PC-3 (cell line): ENCODE measurements at regions not wholly inside any gene's neighbourhood (a gene's known extent, or its start where the extent isn't known, plus 50 kb on each side); places are given as distances from the start of the nearest gene placed in this dataset.

Source experiments
- EZH2 ChIP-seq: fragments of 300-600 bp; sonication (generic); IDR thresholded peaks from one replicate; pipeline ENCODE4 v1.6.1; 2017; ENCODE audit warnings: antibody characterized with exemption, mild to moderate bottlenecking, low read length; ENCODE audit not compliant: unreplicated experiment
- EZH2phosphoT487 ChIP-seq: fragments of 300-600 bp; sonication (generic); IDR thresholded peaks from 2 replicates; pipeline ENCODE4 v1.6.1; 2018; ENCODE audit warnings: mild to moderate bottlenecking, antibody characterized with exemption, low read length, borderline replicate concordance
- TF ChIP-seq, protein P1 (sequence below): fragments of 300-600 bp; sonication (generic); conservative IDR thresholded peaks from 2 replicates; pipeline ENCODE4 v1.5.1; 2017; ENCODE audit warnings: antibody characterized with exemption, low read depth, mild to moderate bottlenecking, low read length

DNA sequence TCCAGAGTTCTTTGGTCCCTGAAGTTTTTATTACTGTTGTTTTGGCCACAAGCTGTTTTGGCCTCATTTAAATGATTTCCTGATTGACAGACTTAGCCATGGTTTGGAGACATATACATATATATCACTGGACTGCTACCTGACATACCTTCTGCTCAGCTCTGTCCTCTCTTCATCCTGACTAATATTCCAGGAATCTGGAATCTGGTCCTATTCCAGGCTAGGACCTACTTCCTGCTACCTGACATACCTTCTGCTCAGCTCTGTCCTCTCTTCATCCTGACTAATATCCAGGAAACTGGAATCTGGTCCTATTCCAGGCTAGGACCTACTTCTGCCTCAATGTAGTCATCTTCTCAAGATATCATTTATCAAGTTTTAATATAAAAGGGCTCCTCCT, 724.4 kb upstream of the ROBO1 start:
- TF ChIP-seq, protein P1, sequence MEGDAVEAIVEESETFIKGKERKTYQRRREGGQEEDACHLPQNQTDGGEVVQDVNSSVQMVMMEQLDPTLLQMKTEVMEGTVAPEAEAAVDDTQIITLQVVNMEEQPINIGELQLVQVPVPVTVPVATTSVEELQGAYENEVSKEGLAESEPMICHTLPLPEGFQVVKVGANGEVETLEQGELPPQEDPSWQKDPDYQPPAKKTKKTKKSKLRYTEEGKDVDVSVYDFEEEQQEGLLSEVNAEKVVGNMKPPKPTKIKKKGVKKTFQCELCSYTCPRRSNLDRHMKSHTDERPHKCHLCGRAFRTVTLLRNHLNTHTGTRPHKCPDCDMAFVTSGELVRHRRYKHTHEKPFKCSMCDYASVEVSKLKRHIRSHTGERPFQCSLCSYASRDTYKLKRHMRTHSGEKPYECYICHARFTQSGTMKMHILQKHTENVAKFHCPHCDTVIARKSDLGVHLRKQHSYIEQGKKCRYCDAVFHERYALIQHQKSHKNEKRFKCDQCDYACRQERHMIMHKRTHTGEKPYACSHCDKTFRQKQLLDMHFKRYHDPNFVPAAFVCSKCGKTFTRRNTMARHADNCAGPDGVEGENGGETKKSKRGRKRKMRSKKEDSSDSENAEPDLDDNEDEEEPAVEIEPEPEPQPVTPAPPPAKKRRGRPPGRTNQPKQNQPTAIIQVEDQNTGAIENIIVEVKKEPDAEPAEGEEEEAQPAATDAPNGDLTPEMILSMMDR = no peak
- TF ChIP-seq EZH2phosphoT487 (no peak), EZH2 (no peak)
